SKM-1 treated with dmso at 0.1 percent for 144 hours (cell line): ENCODE measurements at regions not wholly inside any gene's neighbourhood (a gene's known extent, or its start where the extent isn't known, plus 50 kb on each side); places are given as distances from the start of the nearest gene placed in this dataset.

ENCODE experiments used
- DNase-seq: peaks from one replicate; lab custom pipeline; 2025; ENCODE audit not compliant: unreplicated experiment; lab: John Stamatoyannopoulos, UW

GRCh38 chr3:3280396-3280795 is 100.9 kb upstream of the CRBN start:
- DNase-seq: no peak

GRCh38 chr3:3278073-3278472 is 98.6 kb upstream of the CRBN start:
- DNase-seq: no peak

- no peak for DNase-seq
These were observed 97.1 kb upstream of the CRBN start for GRCh38 chr3:3276630-3277029.

- no peak for DNase-seq
These were observed 85.3 kb upstream of the CRBN start for GRCh38 chr3:3264796-3265195.

GRCh38 chr3:3260870-3261269 is 81.4 kb upstream of the CRBN start:
- DNase-seq: no peak

GRCh38 chr3:3259181-3259580 is 79.7 kb upstream of the CRBN start:
- DNase-seq: no peak

- no peak for DNase-seq
These were observed 78.8 kb upstream of the CRBN start for GRCh38 chr3:3258281-3258680.

GRCh38 chr3:3241596-3241995 is 62.1 kb upstream of the CRBN start:
- no peak for DNase-seq

GRCh38 chr3:3240986-3241385 is 61.5 kb upstream of the CRBN start:
- no peak for DNase-seq

GRCh38 chr3:3237979-3238378 is 58.5 kb upstream of the CRBN start:
- no peak for DNase-seq

GRCh38 chr3:3232251-3232650 is 52.8 kb upstream of the CRBN start:
- DNase-seq: no peak
